HEK293T (cell line): ENCODE measurements at regions not wholly inside any gene's neighbourhood (a gene's known extent, or its start where the extent isn't known, plus 50 kb on each side); places are given as distances from the start of the nearest gene placed in this dataset.
"Not testable (repeated sequence)": the region's sequence is repeated elsewhere in the genome, so short reads cannot be mapped to it uniquely, and the experiment has no call there.

ENCODE experiments used
- CTCF ChIA-PET: fragments of 350-600 bp; formaldehyde crosslinking; extraction: SDS; loops from one replicate; lab custom pipeline; 2021; ENCODE audit warnings: antibody characterized with exemption, inconsistent platforms; lab: Yijun Ruan, JAX
- POLR2A ChIA-PET: fragments of 350-600 bp; formaldehyde crosslinking; extraction: SDS; loops from one replicate; lab custom pipeline; 2020; ENCODE audit warnings: antibody characterized with exemption, inconsistent platforms; lab: Yijun Ruan, JAX
- DNase-seq: peaks from one replicate; pipeline ENCODE4 v3.0.0; 2012; ENCODE audit warnings: mixed read lengths; ENCODE audit errors: extremely low spot score
- ARNT ChIP-seq: fragments of 450-650 bp; IDR thresholded peaks from 2 replicates; pipeline ENCODE4 v1.6.1; 2017; ENCODE audit warnings: mild to moderate bottlenecking
- BHLHE40 ChIP-seq: fragments of 450-650 bp; IDR thresholded peaks from 2 replicates; pipeline ENCODE4 v1.6.1; 2016; ENCODE audit warnings: mild to moderate bottlenecking, moderate library complexity, borderline replicate concordance
- CTBP1 ChIP-seq: fragments of 450-650 bp; IDR thresholded peaks from 2 replicates; pipeline ENCODE4 v1.6.1; 2016; ENCODE audit warnings: borderline replicate concordance
- ELF4 ChIP-seq: fragments of 450-650 bp; IDR thresholded peaks from 2 replicates; pipeline ENCODE4 v1.6.1; 2017; ENCODE audit warnings: antibody characterized with exemption
- FOXA1 ChIP-seq: fragments of 450-650 bp; IDR thresholded peaks from 2 replicates; pipeline ENCODE4 v1.6.1; 2016; ENCODE audit warnings: mild to moderate bottlenecking
- FOXK2 ChIP-seq: fragments of 450-650 bp; IDR thresholded peaks from 2 replicates; pipeline ENCODE4 v1.6.1; 2016; ENCODE audit warnings: mild to moderate bottlenecking
- FOXM1 ChIP-seq: fragments of 450-650 bp; IDR thresholded peaks from 2 replicates; pipeline ENCODE4 v1.6.1; 2017; ENCODE audit warnings: mild to moderate bottlenecking, borderline replicate concordance
- HDGF ChIP-seq: fragments of 450-650 bp; IDR thresholded peaks from 2 replicates; pipeline ENCODE4 v1.6.1; 2017; ENCODE audit warnings: antibody characterized with exemption, borderline replicate concordance
- L3MBTL2 ChIP-seq: fragments of 450-650 bp; conservative IDR thresholded peaks from 2 replicates; pipeline ENCODE4 v1.6.1; 2016; ENCODE audit warnings: mild to moderate bottlenecking
- LEF1 ChIP-seq: fragments of 450-650 bp; IDR thresholded peaks from 2 replicates; pipeline ENCODE4 v1.6.1; 2017; ENCODE audit warnings: mild to moderate bottlenecking, borderline replicate concordance
- NFRKB ChIP-seq: fragments of 450-650 bp; IDR thresholded peaks from 2 replicates; pipeline ENCODE4 v1.6.1; 2016; ENCODE audit warnings: mild to moderate bottlenecking, moderate library complexity
- PKNOX1 ChIP-seq: fragments of 450-650 bp; IDR thresholded peaks from 2 replicates; pipeline ENCODE4 v1.6.1; 2016
- SP1 ChIP-seq: fragments of 450-650 bp; IDR thresholded peaks from 2 replicates; pipeline ENCODE4 v1.6.1; 2017
- SUZ12 ChIP-seq: fragments of 450-650 bp; IDR thresholded peaks from 2 replicates; pipeline ENCODE4 v1.6.1; 2016; ENCODE audit warnings: mild to moderate bottlenecking
- TARDBP ChIP-seq: fragments of 450-650 bp; IDR thresholded peaks from 2 replicates; pipeline ENCODE4 v1.6.1; 2016
- ZNF384 ChIP-seq: fragments of 450-650 bp; IDR thresholded peaks from 2 replicates; pipeline ENCODE4 v1.6.1; 2016

- CTCF ChIA-PET = interaction anchor here (0.6 kb wide), 1 partner anchor 501 kb away, joined by 3 read pairs; no protein-coding TSS in a partner anchor
- POLR2A ChIA-PET = interaction anchor here (0.8 to 1.5 kb wide), 2 partner anchors 10 to 431 kb away, joined by 3 to 8 read pairs; partner anchors contain the start of gene JUN
- TF ChIP-seq SP1 (no peak), FOXM1 (no peak; the same call in 1 of the 2 replicates), ELF4 (no peak), PKNOX1 (peak; percentile 96), FOXK2 (0 out of 2 replicates have a peak, but pooled peaks have one; percentile 52), FOXA1 (peak; percentile 97), LEF1 (peak; percentile 63; the same call in 1 of the 2 replicates), HDGF (no peak), SUZ12 (no peak), BHLHE40 (no peak), ARNT (peak; percentile 80; the same call in 1 of the 2 replicates), CTBP1 (peak; percentile 97), TARDBP (no peak), NFRKB (no peak), ZNF384 (no peak), L3MBTL2 (peak; percentile 42; the same call in 1 of the 2 replicates)
- peak; percentile 75 for DNase-seq
Observed at GRCh38 chr1:59214248-59215208, 82.4 kb upstream of the FGGY start.

- TF ChIP-seq SUZ12 (no peak), FOXK2 (no peak), TARDBP (no peak), CTBP1 (no peak), ZNF384 (no peak), L3MBTL2 (no peak), ARNT (no peak), BHLHE40 (no peak)
- ChIA-PET CTCF (interaction anchor here (0.9 kb wide), 1 partner anchor 17 kb away, joined by 3 read pairs; no protein-coding TSS in a partner anchor), POLR2A (interaction anchor here (0.8 kb wide), 1 partner anchor 70 kb away, joined by 3 read pairs; no protein-coding TSS in a partner anchor)
- no peak for DNase-seq
Observed at GRCh38 chr1:59215766-59216291, 81.1 kb upstream of the FGGY start.

GRCh38 chr1:59217439-59217838 is 79.5 kb upstream of the FGGY start:
- DNase-seq, POLR2A ChIA-PET, CTCF ChIA-PET: not testable (repeated sequence)

- TF ChIP-seq BHLHE40 = no peak
- TF ChIP-seq FOXA1 = no peak
- TF ChIP-seq PKNOX1 = no peak
- TF ChIP-seq ZNF384 = no peak
- TF ChIP-seq L3MBTL2 = no peak
- no peak for TF ChIP-seq FOXK2
- TF ChIP-seq FOXM1 = no peak
- TF ChIP-seq HDGF = no peak
- no peak for TF ChIP-seq SP1
- ChIA-PET POLR2A (interaction anchor here (1.2 kb wide), 1 partner anchor 434 kb away, joined by 4 read pairs; the partner anchor contains the start of gene JUN), CTCF (no interaction called here)
Observed at GRCh38 chr1:59218521-59219236, 78.2 kb upstream of the FGGY start.

GRCh38 chr1:59219916-59220315 is 77.0 kb upstream of the FGGY start:
- CTCF ChIA-PET = interaction anchor here (0.6 kb wide), 1 partner anchor 486 kb away, joined by 3 read pairs; no protein-coding TSS in a partner anchor
- POLR2A ChIA-PET = no interaction called here
- no peak for DNase-seq
- TF ChIP-seq L3MBTL2 (no peak), CTBP1 (no peak), HDGF (no peak), ARNT (no peak)

More at GRCh38 chr1:59218521-59219236, 78.2 kb upstream of the FGGY start:
- no peak for DNase-seq

- TF ChIP-seq ARNT (no peak), FOXM1 (no peak), TARDBP (no peak), FOXA1 (no peak), SUZ12 (no peak), SP1 (no peak), FOXK2 (no peak), BHLHE40 (no peak), CTBP1 (no peak), PKNOX1 (no peak), ZNF384 (no peak)
- CTCF ChIA-PET = interaction anchor here (0.6 kb wide), 1 partner anchor 487 kb away, joined by 3 read pairs; no protein-coding TSS in a partner anchor
Observed at GRCh38 chr1:59220356-59220755, 76.5 kb upstream of the FGGY start.

More at GRCh38 chr1:59220356-59220755, 76.5 kb upstream of the FGGY start:
- POLR2A ChIA-PET = interaction anchor here (0.5 kb wide), 1 partner anchor 441 kb away, joined by 3 read pairs; no protein-coding TSS in a partner anchor
- DNase-seq = no peak
